ENCODE measurements at regions not wholly inside any gene's neighbourhood (a gene's known extent, or its start where the extent isn't known, plus 50 kb on each side); places are given as distances from the start of the nearest gene placed in this dataset.
"Not testable (repeated sequence)": the region's sequence is repeated elsewhere in the genome, so short reads cannot be mapped to it uniquely, and the experiment has no call there.

GRCh38 chr20:48350313-48350988 is 477.3 kb downstream of the PREX1 start:
- peak in 2 of 3 donors; percentile 21 to 23 for DNase-seq

GRCh38 chr20:48349656-48350055 is 478.1 kb downstream of the PREX1 start:
- DNase-seq, result no peak

GRCh38 chr20:48348022-48348421 is 479.8 kb downstream of the PREX1 start:
- no peak for DNase-seq

GRCh38 chr20:48342822-48343513 is 484.8 kb downstream of the PREX1 start:
- DNase-seq, result no peak

- no peak for DNase-seq
Measured at GRCh38 chr20:48340883-48341281, 486.9 kb downstream of the PREX1 start.

- DNase-seq, result no peak
Measured at GRCh38 chr20:48339986-48340882, 487.6 kb downstream of the PREX1 start.

GRCh38 chr20:48339190-48339985 is 488.4 kb downstream of the PREX1 start:
- DNase-seq, result no peak

GRCh38 chr20:48338717-48339116 is 489.1 kb downstream of the PREX1 start:
- no peak for DNase-seq

GRCh38 chr20:48336597-48336996 is 491.2 kb downstream of the PREX1 start:
- DNase-seq, result no peak

GRCh38 chr20:48335308-48336050 is 492.3 kb downstream of the PREX1 start:
- DNase-seq, result no peak

- DNase-seq, result no peak
Measured at GRCh38 chr20:48333707-48334106, 494.1 kb downstream of the PREX1 start.

GRCh38 chr20:48332555-48332954 is 495.2 kb downstream of the PREX1 start:
- DNase-seq, result no peak

- DNase-seq, result no peak
Measured at GRCh38 chr20:48331518-48332286, 496.1 kb downstream of the PREX1 start.

GRCh38 chr20:48329676-48330664 is 497.8 kb downstream of the PREX1 start:
- DNase-seq, result peak in 2 of 3 donors; percentile 13 to 27

- DNase-seq, result no peak
Measured at GRCh38 chr20:48329031-48329615, 498.7 kb downstream of the PREX1 start.

- DNase-seq, result not testable (repeated sequence)
Measured at GRCh38 chr20:48327848-48328247, 500.0 kb downstream of the PREX1 start.

- no peak for DNase-seq
Measured at GRCh38 chr20:48326868-48327267, 500.9 kb downstream of the PREX1 start.

GRCh38 chr20:48326434-48326691 is 501.4 kb downstream of the PREX1 start:
- no peak for DNase-seq

- DNase-seq, result no peak
Measured at GRCh38 chr20:48325656-48326433, 502.0 kb downstream of the PREX1 start.

All from suppressor macrophage treated with lipopolysaccharide for 1 hour (primary cell).